Panc1 (cell line): ENCODE measurements at regions not wholly inside any gene's neighbourhood (a gene's known extent, or its start where the extent isn't known, plus 50 kb on each side); places are given as distances from the start of the nearest gene placed in this dataset.

Source experiments
- ATAC-seq: fragments of 200-7000 bp; cut with Tn5 transposase; 2 replicates; pipeline ENCODE4 v1.9.1; 2020; ENCODE audit warnings: mild to moderate bottlenecking, moderate library complexity
- BruUV-seq: library from RNA; stranded (reverse); fragments of 400-500 nt; replicated peaks from 2 replicates; lab custom pipeline; 2021; lab: Mats Ljungman, UMichigan
- CTCF ChIA-PET: fragments of 300-600 bp; sonication (Branson Sonifier 250); formaldehyde crosslinking; loops from one replicate; lab custom pipeline; 2022; ENCODE audit warnings: antibody characterized with exemption; lab: Charles Lee
- POLR2A ChIA-PET: fragments of 300-600 bp; sonication (Branson Sonifier 250); formaldehyde crosslinking; loops from one replicate; lab custom pipeline; 2022; ENCODE audit warnings: antibody characterized with exemption; lab: Charles Lee
- DNase-seq: peaks from one replicate; pipeline ENCODE4 v3.0.0-alpha.2; 2010; ENCODE audit warnings: low read depth, low spot score
- H3K27ac ChIP-seq: 2 replicates; pipeline ENCODE4 v1.5.1; 2011; ENCODE audit warnings: mild to moderate bottlenecking, low read length, inconsistent platforms
- H3K27me3 ChIP-seq: fragments of 200-500 bp; sonication (Bioruptor generic); 2 replicates; pipeline ENCODE4 v1.6.0; 2014; ENCODE audit warnings: low read length, inconsistent platforms; ENCODE audit not compliant: control insufficient read depth, insufficient read depth
- H3K36me3 ChIP-seq: fragments of 200-500 bp; sonication (Bioruptor generic); 2 replicates; pipeline ENCODE4 v1.5.1; 2014; ENCODE audit warnings: inconsistent platforms, mild to moderate bottlenecking, low read length, moderate library complexity; ENCODE audit not compliant: control insufficient read depth, insufficient read depth
- H3K4me1 ChIP-seq: 2 replicates; pipeline ENCODE4 v1.5.1; 2011; ENCODE audit warnings: inconsistent platforms, mild to moderate bottlenecking, low read length, moderate library complexity; ENCODE audit not compliant: control insufficient read depth, insufficient read depth
- H3K4me3 ChIP-seq, 2 experiments: 2 replicates each; pipeline ENCODE4 v1.5.1; 2011 to 2012; ENCODE audit warnings: low read depth in 2 of 2, low read length in 2 of 2, mild to moderate bottlenecking in 2 of 2, inconsistent platforms in 1 of 2, moderate library complexity in 1 of 2
- H3K9me3 ChIP-seq: fragments of 200-500 bp; sonication (Bioruptor generic); 2 replicates; pipeline ENCODE4 v1.5.1; 2014; ENCODE audit warnings: low read depth, mild to moderate bottlenecking, inconsistent platforms, low read length, moderate library complexity; ENCODE audit not compliant: control insufficient read depth, insufficient read depth
- POLR2AphosphoS5 ChIP-seq: IDR thresholded peaks from 2 replicates; pipeline ENCODE4 v1.6.1; 2012; ENCODE audit warnings: mild to moderate bottlenecking, low read depth, low read length, moderate library complexity
- SIN3A ChIP-seq: IDR thresholded peaks from 2 replicates; pipeline ENCODE4 v1.6.1; 2012; ENCODE audit warnings: low read depth, mild to moderate bottlenecking, low read length, moderate library complexity, borderline replicate concordance; ENCODE audit not compliant: insufficient read depth
- TCF7L2 ChIP-seq: IDR thresholded peaks from 2 replicates; pipeline ENCODE4 v1.6.1; 2011; ENCODE audit warnings: mild to moderate bottlenecking, low read depth, low read length, inconsistent platforms
- in situ Hi-C: cut with HindIII; loops from 2 replicates; pipeline ENCODE4 v1.10.0; 2016; ENCODE audit warnings: low sequenced_read_pairs, low pct_unique_long_range_greater_than_20kb
- intact Hi-C: fragments of 100-400 bp; cut with micrococcal nuclease; formaldehyde crosslinking; loops from one replicate; pipeline ENCODE4 v1.10.0; 2022; ENCODE audit not compliant: unreplicated experiment
- TF ChIP-seq, protein P1 (sequence below), 2 experiments: IDR thresholded peaks; 2 replicates each; pipeline ENCODE4 v1.6.1; 2011 to 2012; ENCODE audit warnings: low read depth in 2 of 2, control low read depth in 1 of 2, low read length in 1 of 2, mild to moderate bottlenecking in 1 of 2, moderate library complexity in 1 of 2; ENCODE audit not compliant: insufficient read depth in 1 of 2
- TF ChIP-seq, protein P2 (sequence below): fragments of 450-650 bp; IDR thresholded peaks from 2 replicates; pipeline ENCODE4 v1.5.1; 2017; ENCODE audit warnings: mild to moderate bottlenecking

DNA sequence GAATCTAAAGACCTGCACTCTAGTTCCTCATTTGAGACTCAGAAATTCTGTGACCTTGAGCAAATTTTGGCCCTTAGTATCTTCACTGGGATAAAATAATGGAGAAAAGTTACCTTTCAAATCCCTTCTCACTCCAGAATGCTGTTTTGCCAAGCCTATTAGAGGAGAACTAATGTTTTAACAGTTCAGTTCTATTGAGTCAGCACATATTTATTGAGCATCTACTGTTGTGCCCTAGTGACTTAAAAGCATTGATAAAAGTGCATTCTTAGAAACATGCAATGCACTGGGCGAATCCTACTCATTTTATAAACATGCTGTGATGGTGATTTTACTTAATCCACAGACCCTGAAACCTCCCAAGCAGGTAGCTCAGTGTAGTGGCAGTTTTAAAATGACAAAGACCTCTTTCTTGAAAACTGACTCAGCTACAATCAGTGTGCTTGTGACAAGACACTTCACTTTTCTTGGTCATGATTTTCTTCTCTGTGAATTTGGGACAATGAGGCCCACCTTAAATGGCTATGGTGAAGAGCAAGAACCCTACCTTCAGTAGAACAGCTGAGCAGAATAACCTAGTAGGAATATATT, 312.0 kb downstream of the ALDH8A1 start:
- Histone ChIP-seq H3K27me3 (no peaks in the 10 kb centered on the region), H3K36me3 (no peaks in the 10 kb centered on the region), H3K27ac (no peak overlapping the region), H3K4me1 (no peaks in the 10 kb centered on the region), H3K9me3 (no peaks in the 10 kb centered on the region), H3K4me3 (no peak overlapping the region)
- DNase-seq (no peak), ATAC-seq (no peak)
- CTCF ChIA-PET = no interaction called here
- in situ Hi-C loops = no loop called here
- BruUV-seq = no TSS peak
- TF ChIP-seq, protein P1, sequence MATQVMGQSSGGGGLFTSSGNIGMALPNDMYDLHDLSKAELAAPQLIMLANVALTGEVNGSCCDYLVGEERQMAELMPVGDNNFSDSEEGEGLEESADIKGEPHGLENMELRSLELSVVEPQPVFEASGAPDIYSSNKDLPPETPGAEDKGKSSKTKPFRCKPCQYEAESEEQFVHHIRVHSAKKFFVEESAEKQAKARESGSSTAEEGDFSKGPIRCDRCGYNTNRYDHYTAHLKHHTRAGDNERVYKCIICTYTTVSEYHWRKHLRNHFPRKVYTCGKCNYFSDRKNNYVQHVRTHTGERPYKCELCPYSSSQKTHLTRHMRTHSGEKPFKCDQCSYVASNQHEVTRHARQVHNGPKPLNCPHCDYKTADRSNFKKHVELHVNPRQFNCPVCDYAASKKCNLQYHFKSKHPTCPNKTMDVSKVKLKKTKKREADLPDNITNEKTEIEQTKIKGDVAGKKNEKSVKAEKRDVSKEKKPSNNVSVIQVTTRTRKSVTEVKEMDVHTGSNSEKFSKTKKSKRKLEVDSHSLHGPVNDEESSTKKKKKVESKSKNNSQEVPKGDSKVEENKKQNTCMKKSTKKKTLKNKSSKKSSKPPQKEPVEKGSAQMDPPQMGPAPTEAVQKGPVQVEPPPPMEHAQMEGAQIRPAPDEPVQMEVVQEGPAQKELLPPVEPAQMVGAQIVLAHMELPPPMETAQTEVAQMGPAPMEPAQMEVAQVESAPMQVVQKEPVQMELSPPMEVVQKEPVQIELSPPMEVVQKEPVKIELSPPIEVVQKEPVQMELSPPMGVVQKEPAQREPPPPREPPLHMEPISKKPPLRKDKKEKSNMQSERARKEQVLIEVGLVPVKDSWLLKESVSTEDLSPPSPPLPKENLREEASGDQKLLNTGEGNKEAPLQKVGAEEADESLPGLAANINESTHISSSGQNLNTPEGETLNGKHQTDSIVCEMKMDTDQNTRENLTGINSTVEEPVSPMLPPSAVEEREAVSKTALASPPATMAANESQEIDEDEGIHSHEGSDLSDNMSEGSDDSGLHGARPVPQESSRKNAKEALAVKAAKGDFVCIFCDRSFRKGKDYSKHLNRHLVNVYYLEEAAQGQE (IDR thresholded peaks at IDR 0.05; ENCODE audit: insufficient read depth in 1 of 2, low read depth in 2 of 2, low read length in 1 of 2) = no peak
- TF ChIP-seq SIN3A = no peak
- TF ChIP-seq, protein P2, sequence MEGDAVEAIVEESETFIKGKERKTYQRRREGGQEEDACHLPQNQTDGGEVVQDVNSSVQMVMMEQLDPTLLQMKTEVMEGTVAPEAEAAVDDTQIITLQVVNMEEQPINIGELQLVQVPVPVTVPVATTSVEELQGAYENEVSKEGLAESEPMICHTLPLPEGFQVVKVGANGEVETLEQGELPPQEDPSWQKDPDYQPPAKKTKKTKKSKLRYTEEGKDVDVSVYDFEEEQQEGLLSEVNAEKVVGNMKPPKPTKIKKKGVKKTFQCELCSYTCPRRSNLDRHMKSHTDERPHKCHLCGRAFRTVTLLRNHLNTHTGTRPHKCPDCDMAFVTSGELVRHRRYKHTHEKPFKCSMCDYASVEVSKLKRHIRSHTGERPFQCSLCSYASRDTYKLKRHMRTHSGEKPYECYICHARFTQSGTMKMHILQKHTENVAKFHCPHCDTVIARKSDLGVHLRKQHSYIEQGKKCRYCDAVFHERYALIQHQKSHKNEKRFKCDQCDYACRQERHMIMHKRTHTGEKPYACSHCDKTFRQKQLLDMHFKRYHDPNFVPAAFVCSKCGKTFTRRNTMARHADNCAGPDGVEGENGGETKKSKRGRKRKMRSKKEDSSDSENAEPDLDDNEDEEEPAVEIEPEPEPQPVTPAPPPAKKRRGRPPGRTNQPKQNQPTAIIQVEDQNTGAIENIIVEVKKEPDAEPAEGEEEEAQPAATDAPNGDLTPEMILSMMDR = no peak
- TF ChIP-seq TCF7L2 = no peak
- TF ChIP-seq POLR2AphosphoS5 = no peak
- intact Hi-C loops = no loop called here
- POLR2A ChIA-PET = no interaction called here

DNA sequence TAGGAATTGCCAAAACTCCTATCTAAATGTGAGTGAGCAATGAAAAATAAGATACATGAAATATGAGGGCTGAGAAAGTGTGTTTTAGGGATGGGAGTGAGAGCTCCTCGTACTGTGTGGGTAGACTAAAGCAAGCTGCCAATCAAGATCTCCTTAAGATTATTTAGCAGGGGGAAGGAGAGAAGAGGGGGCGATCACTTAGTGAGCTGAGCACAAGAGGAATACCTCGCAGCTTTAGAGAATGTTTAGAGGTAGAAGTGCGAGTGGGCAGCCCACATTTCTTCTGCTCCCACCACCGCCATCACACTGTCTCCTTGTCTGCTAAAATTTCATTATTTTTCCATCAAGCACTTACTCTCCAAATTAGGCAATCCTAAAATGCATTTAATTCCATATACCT, 312.6 kb downstream of the ALDH8A1 start:
- no peak for ATAC-seq
- intact Hi-C loops = no loop called here
- POLR2A ChIA-PET = no interaction called here
- in situ Hi-C loops = no loop called here
- TF ChIP-seq POLR2AphosphoS5 (no peak), SIN3A (no peak), TCF7L2 (no peak)
- TF ChIP-seq, protein P1 (IDR thresholded peaks at IDR 0.05; ENCODE audit: insufficient read depth in 1 of 2, low read depth in 2 of 2, low read length in 1 of 2) = no peak
- TF ChIP-seq, protein P2 = no peak
- CTCF ChIA-PET = no interaction called here
- Histone ChIP-seq H3K27ac (no peak overlapping the region), H3K36me3 (no peaks in the 10 kb centered on the region), H3K9me3 (no peaks in the 10 kb centered on the region), H3K27me3 (no peaks in the 10 kb centered on the region), H3K4me1 (no peaks in the 10 kb centered on the region), H3K4me3 (no peak overlapping the region)
- no peak for DNase-seq
- BruUV-seq = no TSS peak
